Hepatocyte (in vitro differentiated cells): ENCODE measurements at regions not wholly inside any gene's neighbourhood (a gene's known extent, or its start where the extent isn't known, plus 50 kb on each side); places are given as distances from the start of the nearest gene placed in this dataset.

Experiments
- CTCF ChIP-seq: fragments of 200-600 bp; sonication (generic); IDR thresholded peaks from 2 replicates; pipeline ENCODE4 v1.5.1; 2016; ENCODE audit warnings: antibody characterized with exemption, mild to moderate bottlenecking; ENCODE audit not compliant: poor library complexity
- EZH2phosphoT487 ChIP-seq: fragments of 200-600 bp; sonication (generic); IDR thresholded peaks from one replicate; pipeline ENCODE4 v1.6.1; 2018; ENCODE audit warnings: antibody characterized with exemption, mild to moderate bottlenecking, low read depth, moderate library complexity; ENCODE audit not compliant: unreplicated experiment, severe bottlenecking

DNA sequence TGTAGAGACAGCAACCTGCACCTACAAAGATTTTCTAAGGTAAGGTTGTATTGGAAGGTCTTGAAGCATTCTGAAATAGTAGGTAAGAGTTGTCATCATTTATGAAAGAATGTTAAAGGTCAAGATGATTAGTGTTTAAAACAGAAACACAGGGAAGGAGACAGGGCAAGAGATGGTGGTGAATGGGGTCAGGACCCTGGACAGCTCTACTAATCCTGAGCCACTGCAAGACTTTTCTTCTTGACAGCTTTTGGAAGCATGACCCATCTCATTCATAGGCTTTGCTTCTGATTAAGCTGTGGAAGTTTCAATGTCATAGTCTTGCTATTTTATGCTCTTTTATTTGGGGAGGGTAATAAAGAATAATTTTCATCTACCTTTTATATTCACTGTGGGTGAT is 75.5 kb upstream of the CAND1 start:
- TF ChIP-seq CTCF: no peak
- no peak for TF ChIP-seq EZH2phosphoT487
